ENCODE measurements at regions not wholly inside any gene's neighbourhood (a gene's known extent, or its start where the extent isn't known, plus 50 kb on each side); places are given as distances from the start of the nearest gene placed in this dataset.
"Not testable (repeated sequence)": the region's sequence is repeated elsewhere in the genome, so short reads cannot be mapped to it uniquely, and the experiment has no call there.

GRCh38 chr2:234386971-234387370 is 109.9 kb downstream of the ARL4C start:
- H3K36me3 ChIP-seq: no peaks in the 10 kb centered on the region
- WGBS, 2 donors (ENCODE audit: low coverage in 1 of 2): 93% methylated on average over 8 of the region's 8 CpGs; no CpG with 5 or more reads in 1 of the 2 donors
- no peak overlapping the region for H3K4me3 ChIP-seq
- TF ChIP-seq POLR2AphosphoS5 (IDR thresholded peaks at IDR 0.05): no peak
- TF ChIP-seq POLR2A (IDR thresholded peaks at IDR 0.05): no peak
- TF ChIP-seq EP300 (IDR thresholded peaks at IDR 0.05; ENCODE audit: low read depth): no peak
- TF ChIP-seq, protein P1, sequence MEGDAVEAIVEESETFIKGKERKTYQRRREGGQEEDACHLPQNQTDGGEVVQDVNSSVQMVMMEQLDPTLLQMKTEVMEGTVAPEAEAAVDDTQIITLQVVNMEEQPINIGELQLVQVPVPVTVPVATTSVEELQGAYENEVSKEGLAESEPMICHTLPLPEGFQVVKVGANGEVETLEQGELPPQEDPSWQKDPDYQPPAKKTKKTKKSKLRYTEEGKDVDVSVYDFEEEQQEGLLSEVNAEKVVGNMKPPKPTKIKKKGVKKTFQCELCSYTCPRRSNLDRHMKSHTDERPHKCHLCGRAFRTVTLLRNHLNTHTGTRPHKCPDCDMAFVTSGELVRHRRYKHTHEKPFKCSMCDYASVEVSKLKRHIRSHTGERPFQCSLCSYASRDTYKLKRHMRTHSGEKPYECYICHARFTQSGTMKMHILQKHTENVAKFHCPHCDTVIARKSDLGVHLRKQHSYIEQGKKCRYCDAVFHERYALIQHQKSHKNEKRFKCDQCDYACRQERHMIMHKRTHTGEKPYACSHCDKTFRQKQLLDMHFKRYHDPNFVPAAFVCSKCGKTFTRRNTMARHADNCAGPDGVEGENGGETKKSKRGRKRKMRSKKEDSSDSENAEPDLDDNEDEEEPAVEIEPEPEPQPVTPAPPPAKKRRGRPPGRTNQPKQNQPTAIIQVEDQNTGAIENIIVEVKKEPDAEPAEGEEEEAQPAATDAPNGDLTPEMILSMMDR (IDR thresholded peaks at IDR 0.05): no peak
- no peaks in the 10 kb centered on the region for H3K27me3 ChIP-seq
- no peak for DNase-seq
- in situ Hi-C loops (cut with MboI; ENCODE audit: low pct_ligation_motif_present in 1 of 4, low pct_unique_long_range_greater_than_20kb in 1 of 4, low sequenced_read_pairs in 3 of 4) (no loop called here), intact Hi-C loops (cut with DNase I; ENCODE audit: low total_unique reads) (no loop called here)
- no peaks in the 10 kb centered on the region for H3K9me3 ChIP-seq
- no peak overlapping the region for H3K27ac ChIP-seq
- no peaks in the 10 kb centered on the region for H3K4me1 ChIP-seq

GRCh38 chr2:234382131-234382530 is 114.8 kb downstream of the ARL4C start:
- H3K4me1 ChIP-seq: no peaks in the 10 kb centered on the region
- TF ChIP-seq, protein P1 (IDR thresholded peaks at IDR 0.05): no peak
- TF ChIP-seq POLR2AphosphoS5 (IDR thresholded peaks at IDR 0.05) (no peak), POLR2A (IDR thresholded peaks at IDR 0.05) (no peak), EP300 (IDR thresholded peaks at IDR 0.05; ENCODE audit: low read depth) (no peak)
- intact Hi-C loops (cut with DNase I; ENCODE audit: low total_unique reads): no loop called here
- no peaks in the 10 kb centered on the region for H3K27me3 ChIP-seq
- in situ Hi-C loops (cut with MboI; ENCODE audit: low pct_ligation_motif_present in 1 of 4, low pct_unique_long_range_greater_than_20kb in 1 of 4, low sequenced_read_pairs in 3 of 4): no loop called here
- no peaks in the 10 kb centered on the region for H3K36me3 ChIP-seq
- no peak overlapping the region for H3K4me3 ChIP-seq
- H3K27ac ChIP-seq: no peak overlapping the region
- H3K9me3 ChIP-seq: no peaks in the 10 kb centered on the region
- DNase-seq: no peak

- WGBS, 2 donors (ENCODE audit: low coverage in 1 of 2): 87 to 95% methylated on average over 2 of the region's 2 CpGs
- H3K27me3 ChIP-seq; H3K27ac ChIP-seq; H3K36me3 ChIP-seq; H3K4me3 ChIP-seq; DNase-seq; intact Hi-C loops (cut with DNase I; ENCODE audit: low total_unique reads); H3K9me3 ChIP-seq; H3K4me1 ChIP-seq; in situ Hi-C loops (cut with MboI; ENCODE audit: low pct_ligation_motif_present in 1 of 4, low pct_unique_long_range_greater_than_20kb in 1 of 4, low sequenced_read_pairs in 3 of 4): not testable (repeated sequence)
Observed at GRCh38 chr2:234378958-234379357, 117.9 kb downstream of the ARL4C start.

DNA sequence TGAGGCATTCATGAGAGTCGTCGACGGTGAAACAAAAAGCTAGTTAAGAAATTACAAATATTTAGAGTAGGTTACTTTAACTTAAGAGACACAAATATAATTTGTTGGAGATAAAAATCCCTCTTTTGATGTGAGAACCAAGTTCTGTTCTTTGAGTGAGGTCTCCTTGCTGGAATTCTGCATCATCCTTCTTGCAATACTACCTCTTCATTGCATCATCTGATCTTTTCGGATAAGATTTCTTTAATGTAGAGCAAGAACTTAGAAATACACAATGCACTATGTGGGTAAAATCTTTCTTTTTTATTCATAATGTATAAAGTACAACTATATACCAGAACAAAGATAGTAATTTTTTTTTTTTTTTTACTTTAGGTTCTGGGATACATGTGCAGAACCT is 118.4 kb downstream of the ARL4C start:
- no peak overlapping the region for H3K27ac ChIP-seq
- H3K4me3 ChIP-seq: no peak overlapping the region
- TF ChIP-seq POLR2A (IDR thresholded peaks at IDR 0.05) (no peak), EP300 (IDR thresholded peaks at IDR 0.05; ENCODE audit: low read depth) (no peak), POLR2AphosphoS5 (IDR thresholded peaks at IDR 0.05) (no peak)
- TF ChIP-seq, protein P1 (IDR thresholded peaks at IDR 0.05): no peak
- H3K9me3 ChIP-seq: no peaks in the 10 kb centered on the region
- H3K27me3 ChIP-seq: no peaks in the 10 kb centered on the region
- 81 to 92% methylated on average over 2 to 4 of the region's 4 CpGs for WGBS, 2 donors (ENCODE audit: low coverage in 1 of 2)
- no peaks in the 10 kb centered on the region for H3K4me1 ChIP-seq
- intact Hi-C loops (cut with DNase I; ENCODE audit: low total_unique reads) (no loop called here), in situ Hi-C loops (cut with MboI; ENCODE audit: low pct_ligation_motif_present in 1 of 4, low pct_unique_long_range_greater_than_20kb in 1 of 4, low sequenced_read_pairs in 3 of 4) (no loop called here)
- no peaks in the 10 kb centered on the region for H3K36me3 ChIP-seq
- DNase-seq: no peak

GRCh38 chr2:234377761-234378391 is 119.0 kb downstream of the ARL4C start:
- no peak for DNase-seq
- Histone ChIP-seq H3K27ac (no peak overlapping the region), H3K27me3 (no peaks in the 10 kb centered on the region), H3K4me3 (no peak overlapping the region), H3K9me3 (no peaks in the 10 kb centered on the region), H3K4me1 (no peaks in the 10 kb centered on the region), H3K36me3 (no peaks in the 10 kb centered on the region)
- in situ Hi-C loops (cut with MboI; ENCODE audit: low pct_ligation_motif_present in 1 of 4, low pct_unique_long_range_greater_than_20kb in 1 of 4, low sequenced_read_pairs in 3 of 4): no loop called here
- 65 to 72% methylated on average over 5 to 12 of the region's 12 CpGs for WGBS, 2 donors (ENCODE audit: low coverage in 1 of 2)
- intact Hi-C loops (cut with DNase I; ENCODE audit: low total_unique reads): no loop called here
- TF ChIP-seq EP300 (IDR thresholded peaks at IDR 0.05; ENCODE audit: low read depth) (no peak), POLR2A (IDR thresholded peaks at IDR 0.05) (no peak), POLR2AphosphoS5 (IDR thresholded peaks at IDR 0.05) (no peak)
- TF ChIP-seq, protein P1 (IDR thresholded peaks at IDR 0.05): no peak

Measured in transverse colon (tissue), 4 donors.